ENCODE measurements at regions not wholly inside any gene's neighbourhood (a gene's known extent, or its start where the extent isn't known, plus 50 kb on each side); places are given as distances from the start of the nearest gene placed in this dataset.

DNA sequence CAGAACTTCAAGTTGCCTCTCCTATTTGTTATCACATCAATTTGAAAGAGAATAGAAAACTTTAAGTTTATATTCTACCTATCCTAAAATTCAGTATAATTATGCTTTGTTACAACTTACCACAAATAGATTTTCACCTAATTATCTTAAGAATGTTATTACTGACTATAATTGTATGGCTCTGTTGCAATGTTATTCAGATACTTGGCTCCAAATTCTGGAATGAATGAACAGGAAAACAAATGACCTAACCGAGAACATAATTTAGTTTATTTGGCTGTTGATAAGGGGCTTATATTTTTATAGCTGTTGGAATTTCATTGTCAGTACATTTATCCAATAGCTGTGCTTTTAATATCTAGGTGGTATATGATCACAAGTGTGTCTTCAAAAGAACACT, 173.2 kb upstream of the GULP1 start:
- TF ChIP-seq YY1 (IDR thresholded peaks at IDR 0.05; ENCODE audit: insufficient read depth, insufficient read length), result no peak
- TF ChIP-seq SUZ12 (IDR thresholded peaks at IDR 0.05; ENCODE audit: extremely low read depth, insufficient read depth, insufficient read length), result no peak
